GM21360 (cell line): ENCODE measurements at regions not wholly inside any gene's neighbourhood (a gene's known extent, or its start where the extent isn't known, plus 50 kb on each side); places are given as distances from the start of the nearest gene placed in this dataset.

Experiments
- ATAC-seq: cut with Tn5 transposase; IDR thresholded peaks from one replicate; pipeline ENCODE4 v1.9.1; 2021; ENCODE audit warnings: mild to moderate bottlenecking, moderate library complexity; ENCODE audit not compliant: unreplicated experiment

DNA sequence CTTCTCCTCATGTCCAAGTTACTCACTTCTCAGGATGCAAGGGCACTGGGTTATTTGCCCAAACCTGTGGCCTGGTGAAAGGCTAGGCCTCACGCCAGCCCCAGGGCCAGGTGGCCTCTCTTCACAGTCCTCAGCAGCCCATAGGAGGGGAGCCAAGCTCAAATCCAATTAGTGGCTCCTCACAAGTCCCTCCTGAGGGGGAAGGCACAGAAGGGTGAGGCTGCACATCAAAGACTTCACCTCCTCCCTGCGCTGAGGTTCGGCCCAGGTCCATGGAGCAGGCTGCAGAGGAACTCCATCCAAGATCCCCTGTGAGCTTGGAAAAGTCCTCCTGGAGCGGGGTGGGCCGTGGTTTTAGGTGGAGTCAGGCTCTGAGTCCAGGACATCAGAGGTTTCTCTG, 320.0 kb downstream of the FOXL1 start:
- no peak for ATAC-seq

DNA sequence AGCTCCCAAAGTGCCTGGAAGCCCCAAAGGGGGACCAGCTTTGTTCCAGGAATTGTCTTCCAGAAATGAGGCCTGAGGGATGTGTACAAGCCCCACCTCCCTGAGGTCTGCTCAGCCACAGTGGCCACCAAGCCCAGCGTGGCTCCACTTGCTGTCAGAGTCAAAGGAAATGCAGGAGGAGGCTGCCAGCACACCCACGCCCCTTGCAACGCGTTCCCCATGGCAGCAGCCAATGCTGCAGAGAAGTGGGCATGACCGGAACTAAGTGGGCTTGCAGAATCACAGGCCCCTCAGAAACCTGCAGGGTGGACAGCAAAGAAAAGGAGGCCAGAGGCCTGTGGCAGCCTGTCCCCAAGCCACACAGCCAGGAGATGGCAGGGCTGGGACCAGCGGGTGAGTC, 320.8 kb downstream of the FOXL1 start:
- ATAC-seq, result no peak

- ATAC-seq, result no peak
These were observed 321.4 kb downstream of the FOXL1 start for GRCh38 chr16:86899757-86900156.

DNA sequence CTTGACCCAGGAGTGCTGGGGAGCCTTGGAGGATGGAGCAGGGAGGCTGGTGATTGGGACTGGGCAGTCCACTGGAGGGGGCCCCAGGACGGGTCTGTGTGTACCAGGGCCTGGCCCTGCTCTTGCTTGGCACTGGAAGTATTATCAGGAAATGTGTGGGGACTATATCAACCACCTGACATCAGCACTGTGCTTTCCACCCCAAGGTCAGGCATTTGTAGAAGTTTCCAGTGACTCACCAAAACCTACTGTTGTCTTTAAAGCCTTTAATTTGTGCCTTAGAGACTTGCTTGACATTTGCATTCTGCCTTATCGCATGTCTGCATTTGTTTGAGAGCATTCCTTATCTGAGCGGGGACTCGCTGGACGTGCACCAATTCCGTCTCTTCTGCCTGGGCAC, 323.1 kb downstream of the FOXL1 start:
- ATAC-seq, result no peak

DNA sequence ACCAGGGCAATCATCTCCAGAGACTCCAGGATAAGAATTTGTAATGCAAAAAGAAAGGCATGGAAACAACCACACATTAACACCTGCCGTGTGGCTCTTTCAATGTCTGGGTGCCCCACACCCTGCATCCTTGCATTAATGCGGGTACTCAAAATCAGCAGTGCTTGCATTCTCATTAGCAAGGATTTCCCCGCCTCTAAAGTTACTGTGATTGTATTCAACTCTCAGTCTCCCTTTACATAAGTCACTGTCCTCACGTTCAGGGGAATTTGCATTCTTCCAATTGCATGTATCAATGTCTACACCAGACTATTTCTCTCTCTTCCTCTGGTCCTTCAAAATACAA, 324.3 kb downstream of the FOXL1 start:
- ATAC-seq, result no peak

DNA sequence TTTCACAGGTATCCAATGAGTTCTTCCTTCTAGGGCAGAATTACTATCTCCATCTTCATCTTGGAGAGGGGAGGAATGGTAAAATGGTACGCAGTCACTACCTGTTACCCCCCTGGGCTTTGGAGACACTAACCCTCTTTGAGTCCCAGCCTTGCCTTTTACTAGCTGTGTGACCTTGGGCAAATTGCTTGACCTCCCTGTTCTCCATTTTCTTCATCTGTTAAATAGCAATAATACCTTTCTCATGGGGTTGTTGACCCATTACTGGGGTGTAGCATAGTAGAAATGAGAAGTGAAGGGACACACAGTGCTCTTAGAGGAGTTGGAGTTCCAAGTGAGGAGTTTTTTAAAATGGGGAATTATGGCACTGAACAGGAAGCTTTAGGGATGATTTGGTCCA, 324.7 kb downstream of the FOXL1 start:
- ATAC-seq, result no peak

GRCh38 chr16:86905302-86905701, 327.0 kb downstream of the FOXL1 start:
- no peak for ATAC-seq

- no peak for ATAC-seq
These were observed 328.3 kb downstream of the FOXL1 start for GRCh38 chr16:86906623-86907022.

GRCh38 chr16:86909359-86910160, 331.2 kb downstream of the FOXL1 start:
- ATAC-seq, result no peak

- ATAC-seq, result no peak
These were observed 331.9 kb downstream of the FOXL1 start for GRCh38 chr16:86910161-86910769.

GRCh38 chr16:86911437-86911958, 333.1 kb downstream of the FOXL1 start:
- ATAC-seq, result no peak

GRCh38 chr16:86913886-86914285, 335.5 kb downstream of the FOXL1 start:
- no peak for ATAC-seq

GRCh38 chr16:86914876-86915717, 336.7 kb downstream of the FOXL1 start:
- ATAC-seq, result no peak

DNA sequence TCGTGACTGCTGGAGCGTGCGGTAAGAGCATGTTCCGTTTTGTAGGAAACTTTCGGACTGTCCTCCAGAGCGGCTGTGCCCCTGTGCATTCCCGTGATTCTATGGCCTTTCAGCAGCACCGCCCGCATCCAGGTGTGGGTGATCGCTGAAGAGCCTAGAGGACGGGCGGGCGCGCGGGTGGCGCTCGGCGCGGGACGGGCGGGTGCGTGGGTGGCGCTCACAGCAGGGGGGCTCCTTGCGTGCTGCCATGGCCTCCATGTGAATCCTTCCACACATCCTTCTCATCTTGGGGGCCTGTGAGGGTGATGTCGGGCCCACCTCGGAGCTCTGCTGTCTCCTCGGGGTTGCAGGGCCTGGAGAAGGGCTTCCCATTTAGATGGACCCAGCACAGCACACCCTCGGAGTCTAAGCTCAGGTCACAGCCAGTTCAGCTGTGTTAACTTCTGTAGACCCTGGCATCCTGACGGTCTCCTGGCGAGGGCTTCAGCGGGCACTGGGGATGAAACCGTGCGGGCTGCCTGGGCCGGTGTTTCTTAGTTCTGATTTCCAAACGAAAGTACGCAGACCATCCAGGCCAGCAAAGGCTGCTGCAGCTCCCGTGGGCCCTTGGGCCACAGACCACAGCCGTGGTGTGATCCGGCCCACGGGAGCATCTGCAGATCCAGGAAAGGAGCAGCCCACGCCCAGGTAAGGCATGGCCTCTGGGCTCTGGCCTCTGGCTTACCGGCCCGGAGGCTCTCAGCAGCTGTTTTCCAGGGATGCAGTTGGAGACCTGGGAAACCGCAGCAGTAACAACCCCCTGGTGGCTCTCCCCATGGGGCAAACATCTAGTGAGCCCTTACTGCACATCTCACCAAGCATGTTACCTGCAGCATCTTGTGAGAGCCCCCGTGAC, 339.4 kb downstream of the FOXL1 start:
- no peak for ATAC-seq

DNA sequence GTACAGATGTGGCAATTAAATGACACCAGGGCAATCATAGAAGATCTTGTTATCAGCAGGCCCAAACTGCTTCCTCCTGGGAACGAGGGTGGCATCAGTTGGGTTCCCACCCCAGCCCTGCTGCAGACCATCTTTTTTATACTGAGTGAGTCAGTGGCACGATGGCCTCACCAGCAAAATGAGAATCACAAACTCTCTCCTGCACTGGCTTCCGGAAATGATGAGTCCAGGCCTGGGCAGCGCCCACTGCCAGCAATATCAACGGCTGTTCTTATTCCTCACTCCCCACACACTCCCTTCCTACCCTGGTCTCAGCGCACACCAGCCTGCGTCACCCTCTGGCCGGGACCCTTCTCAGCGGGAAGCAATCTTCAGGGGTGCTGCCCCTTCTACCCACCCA, 340.3 kb downstream of the FOXL1 start:
- ATAC-seq, result no peak

GRCh38 chr16:86919078-86919477, 340.7 kb downstream of the FOXL1 start:
- no peak for ATAC-seq

GRCh38 chr16:86919578-86920305, 341.4 kb downstream of the FOXL1 start:
- ATAC-seq, result no peak

DNA sequence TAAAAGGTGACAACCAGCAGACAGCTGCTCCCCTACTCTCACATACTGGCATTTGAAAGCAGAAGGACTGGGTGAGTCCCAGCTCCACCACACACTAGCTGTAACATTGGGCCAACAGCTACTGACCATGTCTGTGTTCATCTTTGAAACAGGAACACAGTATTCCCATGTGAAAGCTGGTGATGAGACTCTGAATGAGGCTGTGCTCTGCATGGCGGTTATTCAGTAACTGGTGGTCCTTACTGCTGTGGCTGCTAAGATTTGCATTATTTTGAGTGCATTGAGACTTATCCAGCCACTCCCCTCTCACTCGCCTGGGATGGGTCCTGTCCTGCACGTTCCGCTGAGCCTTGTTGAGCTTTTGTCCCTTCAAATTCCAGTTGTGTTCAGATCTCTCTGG, 342.9 kb downstream of the FOXL1 start:
- no peak for ATAC-seq

DNA sequence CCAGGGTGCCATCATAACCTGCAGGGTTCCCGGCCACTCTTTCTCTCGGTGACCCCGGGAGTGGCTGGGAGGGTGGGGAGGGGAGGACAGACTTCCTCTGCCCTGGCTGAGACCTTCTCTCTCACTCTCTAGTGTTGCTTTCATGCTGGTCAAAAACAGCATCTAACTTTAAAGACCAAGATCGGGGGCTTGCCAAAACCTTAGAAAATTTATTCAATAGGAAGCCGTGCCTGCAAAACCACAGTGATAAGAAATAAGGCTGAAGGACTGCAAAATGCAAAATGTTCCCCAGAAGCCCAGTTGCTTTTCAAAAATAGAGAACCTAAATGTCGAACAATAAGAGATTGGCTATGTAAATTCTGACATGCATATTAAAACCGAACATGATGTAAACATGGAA, 344.0 kb downstream of the FOXL1 start:
- no peak for ATAC-seq

DNA sequence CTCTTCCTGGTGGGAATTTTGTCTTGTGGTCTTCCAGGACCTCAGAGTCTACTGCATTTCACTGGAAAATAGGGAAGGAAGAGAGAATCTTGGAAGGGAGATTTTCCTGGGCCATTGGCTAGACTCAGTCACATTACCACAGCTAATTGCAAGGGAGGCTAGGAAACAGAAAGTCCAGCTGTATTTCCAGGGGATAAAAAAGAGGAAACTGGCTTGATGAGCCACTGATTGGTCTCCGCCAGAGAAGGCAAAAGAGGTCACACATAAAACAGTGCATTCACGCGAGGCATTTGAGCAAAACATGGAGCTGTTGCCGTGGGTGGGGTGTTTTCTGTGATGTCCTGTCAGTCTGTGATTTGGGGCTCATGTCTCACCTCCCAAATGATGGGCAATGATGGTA, 345.3 kb downstream of the FOXL1 start:
- ATAC-seq, result no peak
